ENCODE measurements at regions not wholly inside any gene's neighbourhood (a gene's known extent, or its start where the extent isn't known, plus 50 kb on each side); places are given as distances from the start of the nearest gene placed in this dataset.

DNA sequence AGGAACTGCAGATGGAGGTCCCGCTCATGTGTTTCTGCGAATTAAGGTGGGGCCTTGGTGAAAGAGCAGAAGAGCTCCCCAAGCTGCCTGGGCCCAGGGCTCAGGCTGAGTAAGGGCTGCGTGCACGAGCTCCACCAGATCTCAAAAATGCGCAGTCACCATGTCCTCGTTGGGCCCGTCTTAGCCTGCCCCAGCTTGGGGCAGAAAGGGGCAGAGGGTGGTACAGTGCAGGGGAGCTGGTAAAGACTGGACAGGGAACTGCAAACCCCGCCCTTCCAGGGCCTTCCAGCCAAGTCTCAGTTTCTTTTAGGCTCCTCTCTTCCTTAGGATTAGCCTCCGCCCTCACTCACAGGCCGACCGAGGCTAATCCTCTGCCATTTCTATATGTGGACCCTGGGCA lies 101.6 kb downstream of the FOXF2 start:
- H3K27ac ChIP-seq, result no peak overlapping the region
- no peaks in the 10 kb centered on the region for H3K36me3 ChIP-seq (ENCODE audit: control insufficient read depth, insufficient read depth, low read length)
- no peaks in the 10 kb centered on the region for H3K79me2 ChIP-seq
- no peak overlapping the region for H3K4me2 ChIP-seq (ENCODE audit: low read length)
- H3K4me1 ChIP-seq, result no peaks in the 10 kb centered on the region
- no peak overlapping the region for H3K9ac ChIP-seq
- H3K4me3 ChIP-seq (ENCODE audit: low read depth, low read length), result no peak overlapping the region
- no peaks in the 10 kb centered on the region for H3K9me3 ChIP-seq (ENCODE audit: control insufficient read depth, low read length)
- H3K27me3 ChIP-seq (ENCODE audit: control insufficient read depth, insufficient read depth, low read length), result no peaks in the 10 kb centered on the region
- no peak overlapping the region for H2AFZ ChIP-seq
- TF ChIP-seq, protein P1, sequence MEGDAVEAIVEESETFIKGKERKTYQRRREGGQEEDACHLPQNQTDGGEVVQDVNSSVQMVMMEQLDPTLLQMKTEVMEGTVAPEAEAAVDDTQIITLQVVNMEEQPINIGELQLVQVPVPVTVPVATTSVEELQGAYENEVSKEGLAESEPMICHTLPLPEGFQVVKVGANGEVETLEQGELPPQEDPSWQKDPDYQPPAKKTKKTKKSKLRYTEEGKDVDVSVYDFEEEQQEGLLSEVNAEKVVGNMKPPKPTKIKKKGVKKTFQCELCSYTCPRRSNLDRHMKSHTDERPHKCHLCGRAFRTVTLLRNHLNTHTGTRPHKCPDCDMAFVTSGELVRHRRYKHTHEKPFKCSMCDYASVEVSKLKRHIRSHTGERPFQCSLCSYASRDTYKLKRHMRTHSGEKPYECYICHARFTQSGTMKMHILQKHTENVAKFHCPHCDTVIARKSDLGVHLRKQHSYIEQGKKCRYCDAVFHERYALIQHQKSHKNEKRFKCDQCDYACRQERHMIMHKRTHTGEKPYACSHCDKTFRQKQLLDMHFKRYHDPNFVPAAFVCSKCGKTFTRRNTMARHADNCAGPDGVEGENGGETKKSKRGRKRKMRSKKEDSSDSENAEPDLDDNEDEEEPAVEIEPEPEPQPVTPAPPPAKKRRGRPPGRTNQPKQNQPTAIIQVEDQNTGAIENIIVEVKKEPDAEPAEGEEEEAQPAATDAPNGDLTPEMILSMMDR (IDR thresholded peaks at IDR 0.05), result no peak

DNA sequence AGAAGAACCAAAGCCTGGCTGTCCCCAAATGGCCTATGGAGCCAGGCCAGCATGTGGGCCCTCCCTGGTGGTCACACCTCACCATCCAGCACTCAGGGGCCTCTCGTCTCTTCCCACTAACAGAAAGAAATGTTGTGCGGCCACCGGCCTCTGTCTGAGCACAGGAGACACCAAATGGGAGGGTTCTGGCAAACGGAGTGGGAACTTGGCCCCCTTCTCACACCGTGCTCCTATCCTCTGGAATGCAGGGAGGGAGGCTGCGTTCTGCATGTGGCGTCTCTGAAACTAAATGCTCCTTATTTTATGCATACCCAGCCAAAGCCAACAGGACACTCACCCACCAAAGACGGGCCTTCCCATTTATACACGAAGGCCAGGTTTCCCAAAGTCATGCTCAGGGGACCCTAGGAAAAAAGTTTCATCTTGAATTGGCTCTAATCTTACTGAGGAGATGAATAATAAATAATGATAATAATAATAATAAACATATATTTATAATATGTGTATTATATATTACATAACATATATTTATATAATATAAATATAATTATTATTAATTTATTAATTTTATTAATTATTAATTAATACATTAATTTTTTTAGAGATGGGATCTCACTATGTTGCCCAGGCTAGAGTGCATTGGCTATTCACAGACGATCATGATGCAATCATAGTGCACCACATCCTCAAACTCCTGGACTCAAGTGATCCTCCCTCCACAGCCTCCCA lies 102.4 kb downstream of the FOXF2 start:
- no peaks in the 10 kb centered on the region for H3K79me2 ChIP-seq
- H3K9ac ChIP-seq, result no peak overlapping the region
- TF ChIP-seq, protein P1 (IDR thresholded peaks at IDR 0.05), result no peak
- no peak overlapping the region for H3K27ac ChIP-seq
- no peaks in the 10 kb centered on the region for H3K27me3 ChIP-seq (ENCODE audit: control insufficient read depth, insufficient read depth, low read length)
- H2AFZ ChIP-seq, result no peak overlapping the region
- no peaks in the 10 kb centered on the region for H3K4me1 ChIP-seq
- no peak overlapping the region for H3K4me2 ChIP-seq (ENCODE audit: low read length)
- no peak overlapping the region for H3K4me3 ChIP-seq (ENCODE audit: low read depth, low read length)
- H3K36me3 ChIP-seq (ENCODE audit: control insufficient read depth, insufficient read depth, low read length), result no peaks in the 10 kb centered on the region
- H3K9me3 ChIP-seq (ENCODE audit: control insufficient read depth, low read length), result no peaks in the 10 kb centered on the region

DNA sequence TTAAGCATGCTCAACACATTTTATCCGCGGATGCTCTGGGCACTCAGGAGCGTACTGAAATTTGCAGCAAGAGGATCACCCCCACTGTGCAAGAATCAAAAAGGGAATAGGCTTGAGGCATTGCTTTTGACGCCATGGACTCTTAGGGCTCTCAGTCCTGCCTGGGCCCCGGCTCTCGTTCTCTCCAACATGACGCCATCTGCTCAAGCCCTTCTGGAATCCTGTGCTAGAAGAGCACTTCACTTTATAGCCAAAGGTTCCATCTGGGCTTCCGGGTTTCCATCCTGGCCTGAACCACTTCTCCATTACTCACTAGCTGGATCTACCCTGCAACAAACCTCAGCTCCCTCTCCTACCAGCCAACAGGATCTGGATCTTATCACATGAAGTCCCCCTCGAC lies 105.3 kb downstream of the FOXF2 start:
- no peak overlapping the region for H3K9ac ChIP-seq
- H3K9me3 ChIP-seq (ENCODE audit: control insufficient read depth, low read length), result no peaks in the 10 kb centered on the region
- H3K36me3 ChIP-seq (ENCODE audit: control insufficient read depth, insufficient read depth, low read length), result no peaks in the 10 kb centered on the region
- H3K4me2 ChIP-seq (ENCODE audit: low read length), result no peak overlapping the region
- H2AFZ ChIP-seq, result no peak overlapping the region
- H3K4me3 ChIP-seq (ENCODE audit: low read depth, low read length), result no peak overlapping the region
- H3K27ac ChIP-seq, result no peak overlapping the region
- no peaks in the 10 kb centered on the region for H3K79me2 ChIP-seq
- no peaks in the 10 kb centered on the region for H3K27me3 ChIP-seq (ENCODE audit: control insufficient read depth, insufficient read depth, low read length)
- H3K4me1 ChIP-seq, result no peaks in the 10 kb centered on the region
- TF ChIP-seq, protein P1 (IDR thresholded peaks at IDR 0.05), result no peak

GRCh38 chr6:1495344-1495743 lies 106.0 kb downstream of the FOXF2 start:
- H3K4me2 ChIP-seq (ENCODE audit: low read length), result no peak overlapping the region
- no peak overlapping the region for H3K4me3 ChIP-seq (ENCODE audit: low read depth, low read length)
- H3K9ac ChIP-seq, result no peak overlapping the region
- TF ChIP-seq, protein P1 (IDR thresholded peaks at IDR 0.05), result no peak
- no peak overlapping the region for H2AFZ ChIP-seq
- no peaks in the 10 kb centered on the region for H3K27me3 ChIP-seq (ENCODE audit: control insufficient read depth, insufficient read depth, low read length)
- no peaks in the 10 kb centered on the region for H3K36me3 ChIP-seq (ENCODE audit: control insufficient read depth, insufficient read depth, low read length)
- H3K79me2 ChIP-seq, result no peaks in the 10 kb centered on the region
- no peaks in the 10 kb centered on the region for H3K4me1 ChIP-seq
- no peak overlapping the region for H3K27ac ChIP-seq
- H3K9me3 ChIP-seq (ENCODE audit: control insufficient read depth, low read length), result no peaks in the 10 kb centered on the region

GRCh38 chr6:1496092-1496491 lies 106.7 kb downstream of the FOXF2 start:
- no peak overlapping the region for H2AFZ ChIP-seq
- no peak overlapping the region for H3K4me3 ChIP-seq (ENCODE audit: low read depth, low read length)
- no peak overlapping the region for H3K27ac ChIP-seq
- no peak overlapping the region for H3K9ac ChIP-seq
- no peaks in the 10 kb centered on the region for H3K27me3 ChIP-seq (ENCODE audit: control insufficient read depth, insufficient read depth, low read length)
- H3K4me1 ChIP-seq, result no peaks in the 10 kb centered on the region
- H3K36me3 ChIP-seq (ENCODE audit: control insufficient read depth, insufficient read depth, low read length), result no peaks in the 10 kb centered on the region
- H3K4me2 ChIP-seq (ENCODE audit: low read length), result no peak overlapping the region
- no peaks in the 10 kb centered on the region for H3K79me2 ChIP-seq
- no peaks in the 10 kb centered on the region for H3K9me3 ChIP-seq (ENCODE audit: control insufficient read depth, low read length)
- TF ChIP-seq, protein P1 (IDR thresholded peaks at IDR 0.05), result no peak

Measured in parathyroid adenoma (tissue), 2 donors.